ENCODE measurements at regions not wholly inside any gene's neighbourhood (a gene's known extent, or its start where the extent isn't known, plus 50 kb on each side); places are given as distances from the start of the nearest gene placed in this dataset.

DNA sequence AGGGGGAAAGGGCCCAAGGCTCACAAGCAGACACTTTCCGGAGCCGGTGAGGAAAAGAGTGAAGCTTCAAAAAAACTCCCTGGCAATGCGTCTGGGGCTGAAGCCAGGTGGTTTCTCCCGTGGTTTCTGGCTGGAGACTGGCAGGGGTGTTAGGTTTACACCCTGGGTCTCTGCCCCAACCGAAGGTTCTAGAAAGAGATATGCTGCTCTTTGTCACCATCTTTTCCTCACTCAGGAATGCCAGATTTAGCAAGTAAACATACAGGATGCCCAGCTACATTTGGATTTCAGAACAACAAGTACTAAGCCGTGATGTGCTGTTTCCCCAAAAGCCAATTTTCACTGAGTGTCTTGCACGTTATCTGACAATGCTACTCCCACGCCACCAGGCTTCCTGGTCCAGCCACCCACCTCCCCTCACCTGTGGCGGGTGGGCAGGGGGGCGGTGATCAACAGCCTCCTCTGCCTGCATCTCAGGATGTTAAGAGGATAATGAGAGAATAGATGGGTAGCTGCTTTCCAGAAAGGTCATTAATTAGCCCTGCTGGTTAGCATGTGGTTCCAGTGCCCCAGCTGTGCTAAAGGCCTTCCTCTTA lies 69.6 kb upstream of the OLIG2 start:
- no peaks in the 10 kb centered on the region for H3K4me1 ChIP-seq
- Mint-ChIP-seq H3K4me1 (ENCODE audit: low read depth, unreplicated experiment) (no peaks in the 10 kb centered on the region), H3K27ac (ENCODE audit: unreplicated experiment) (no peak overlapping the region), H3K4me3 (ENCODE audit: unreplicated experiment) (no peak overlapping the region), H3K36me3 (ENCODE audit: insufficient read depth, unreplicated experiment) (no peaks in the 10 kb centered on the region), H3K27me3 (ENCODE audit: insufficient read depth, unreplicated experiment) (peaks cover 47% of the 10 kb centered on the region), H3K9me3 (ENCODE audit: unreplicated experiment) (no peaks in the 10 kb centered on the region)
- intact Hi-C loops (cut with micrococcal nuclease; ENCODE audit: unreplicated experiment), result loop anchor here (10.0 kb wide), 1 partner anchor 319 kb away; no protein-coding TSS in a partner anchor
- POLR2A ChIA-PET, result no interaction called here
- peaks cover 1% of the 10 kb centered on the region; the same call in 1 of the 2 replicates for H3K27me3 ChIP-seq (replicated peaks; ENCODE audit: control insufficient read depth, insufficient read depth, low read length)
- H3K9me3 ChIP-seq, result no peaks in the 10 kb centered on the region; the same call in 1 of the 2 replicates
- H3K4me3 ChIP-seq (ENCODE audit: low read depth, low read length), result no peak overlapping the region
- no TSS peak for BruUV-seq (replicated peaks)
- TF ChIP-seq, protein P1, sequence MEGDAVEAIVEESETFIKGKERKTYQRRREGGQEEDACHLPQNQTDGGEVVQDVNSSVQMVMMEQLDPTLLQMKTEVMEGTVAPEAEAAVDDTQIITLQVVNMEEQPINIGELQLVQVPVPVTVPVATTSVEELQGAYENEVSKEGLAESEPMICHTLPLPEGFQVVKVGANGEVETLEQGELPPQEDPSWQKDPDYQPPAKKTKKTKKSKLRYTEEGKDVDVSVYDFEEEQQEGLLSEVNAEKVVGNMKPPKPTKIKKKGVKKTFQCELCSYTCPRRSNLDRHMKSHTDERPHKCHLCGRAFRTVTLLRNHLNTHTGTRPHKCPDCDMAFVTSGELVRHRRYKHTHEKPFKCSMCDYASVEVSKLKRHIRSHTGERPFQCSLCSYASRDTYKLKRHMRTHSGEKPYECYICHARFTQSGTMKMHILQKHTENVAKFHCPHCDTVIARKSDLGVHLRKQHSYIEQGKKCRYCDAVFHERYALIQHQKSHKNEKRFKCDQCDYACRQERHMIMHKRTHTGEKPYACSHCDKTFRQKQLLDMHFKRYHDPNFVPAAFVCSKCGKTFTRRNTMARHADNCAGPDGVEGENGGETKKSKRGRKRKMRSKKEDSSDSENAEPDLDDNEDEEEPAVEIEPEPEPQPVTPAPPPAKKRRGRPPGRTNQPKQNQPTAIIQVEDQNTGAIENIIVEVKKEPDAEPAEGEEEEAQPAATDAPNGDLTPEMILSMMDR (IDR thresholded peaks at IDR 0.05; ENCODE audit: insufficient read depth in 1 of 2, low read depth in 1 of 2, low read length in 1 of 2, severe bottlenecking in 1 of 2, unreplicated experiment in 1 of 2), result no peak
- CTCF ChIA-PET, result no interaction called here
- no peaks in the 10 kb centered on the region for H3K36me3 ChIP-seq (ENCODE audit: control insufficient read depth, insufficient read depth, low read length)
- no peak for DNase-seq

DNA sequence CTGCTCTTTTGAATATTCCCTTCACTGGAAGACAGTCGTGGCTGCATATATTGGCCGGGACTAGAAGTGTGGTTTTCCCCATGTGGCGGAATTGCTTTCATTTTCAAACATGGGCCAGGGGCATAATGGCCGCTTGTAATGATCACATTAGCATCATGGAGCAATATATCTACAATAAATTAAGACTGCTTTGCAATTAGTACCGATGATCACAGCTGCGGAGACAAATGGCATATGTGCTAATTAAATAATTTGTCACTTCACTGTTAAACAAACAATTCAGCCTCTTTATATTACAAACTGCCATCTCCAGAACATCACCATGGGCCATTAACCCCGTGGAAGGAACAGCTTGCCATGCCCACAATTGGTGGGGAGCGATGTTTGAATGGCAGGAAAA lies 68.2 kb upstream of the OLIG2 start:
- no peaks in the 10 kb centered on the region for H3K4me1 ChIP-seq
- no TSS peak for BruUV-seq (replicated peaks)
- DNase-seq, result no peak
- Mint-ChIP-seq H3K27me3 (ENCODE audit: insufficient read depth, unreplicated experiment) (peaks cover 41% of the 10 kb centered on the region), H3K27ac (ENCODE audit: unreplicated experiment) (no peak overlapping the region), H3K4me3 (ENCODE audit: unreplicated experiment) (no peak overlapping the region), H3K9me3 (ENCODE audit: unreplicated experiment) (no peaks in the 10 kb centered on the region), H3K4me1 (ENCODE audit: low read depth, unreplicated experiment) (no peaks in the 10 kb centered on the region), H3K36me3 (ENCODE audit: insufficient read depth, unreplicated experiment) (no peaks in the 10 kb centered on the region)
- intact Hi-C loops (cut with micrococcal nuclease; ENCODE audit: unreplicated experiment), result loop anchor here (10.0 kb wide), 1 partner anchor 317 kb away; no protein-coding TSS in a partner anchor
- no peak overlapping the region for H3K4me3 ChIP-seq (ENCODE audit: low read depth, low read length)
- peaks cover 1% of the 10 kb centered on the region; the same call in 1 of the 2 replicates for H3K27me3 ChIP-seq (replicated peaks; ENCODE audit: control insufficient read depth, insufficient read depth, low read length)
- ChIA-PET POLR2A (no interaction called here), CTCF (no interaction called here)
- no peaks in the 10 kb centered on the region; the same call in 1 of the 2 replicates for H3K9me3 ChIP-seq
- H3K36me3 ChIP-seq (ENCODE audit: control insufficient read depth, insufficient read depth, low read length), result no peaks in the 10 kb centered on the region
- TF ChIP-seq, protein P1 (IDR thresholded peaks at IDR 0.05; ENCODE audit: insufficient read depth in 1 of 2, low read depth in 1 of 2, low read length in 1 of 2, severe bottlenecking in 1 of 2, unreplicated experiment in 1 of 2), result no peak

DNA sequence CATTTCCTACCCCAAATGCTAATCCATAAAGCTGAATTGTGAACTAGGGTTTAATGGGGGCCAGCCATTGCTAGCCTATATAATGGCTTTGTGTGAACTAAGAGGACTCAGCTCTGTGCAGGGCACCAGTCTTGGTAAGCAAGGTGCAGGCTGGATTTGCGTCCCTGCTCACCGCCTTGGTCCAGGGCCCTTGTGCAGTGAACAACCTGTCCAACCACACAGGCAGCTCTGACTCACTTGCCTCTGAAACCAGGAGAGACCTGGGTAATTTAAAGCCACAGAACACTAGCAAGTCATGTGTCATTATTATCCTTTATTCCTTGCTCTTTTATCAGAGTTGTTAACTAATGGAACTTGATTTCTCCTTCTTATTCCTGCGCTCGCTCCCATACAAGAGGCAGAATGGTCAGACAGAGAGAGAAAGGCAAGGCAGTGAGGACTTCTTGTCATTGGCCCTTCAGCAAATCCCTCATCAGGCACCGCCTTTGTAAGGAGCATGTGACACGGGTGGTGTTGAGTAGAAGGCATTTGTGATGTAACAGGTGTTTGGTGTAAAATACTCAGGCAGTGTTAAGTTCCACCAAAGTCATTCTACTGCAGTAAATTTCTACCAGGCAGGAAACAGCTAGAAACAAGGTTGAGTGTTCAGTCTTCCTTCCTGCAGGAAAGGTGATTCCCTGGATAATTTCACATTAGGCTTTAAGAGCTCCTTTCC lies 67.3 kb upstream of the OLIG2 start:
- ChIA-PET CTCF (no interaction called here), POLR2A (no interaction called here)
- no peak overlapping the region for H3K4me3 ChIP-seq (ENCODE audit: low read depth, low read length)
- H3K36me3 ChIP-seq (ENCODE audit: control insufficient read depth, insufficient read depth, low read length), result no peaks in the 10 kb centered on the region
- Mint-ChIP-seq H3K27ac (ENCODE audit: unreplicated experiment) (no peak overlapping the region), H3K9me3 (ENCODE audit: unreplicated experiment) (no peaks in the 10 kb centered on the region), H3K4me1 (ENCODE audit: low read depth, unreplicated experiment) (no peaks in the 10 kb centered on the region), H3K27me3 (ENCODE audit: insufficient read depth, unreplicated experiment) (peaks cover 39% of the 10 kb centered on the region), H3K4me3 (ENCODE audit: unreplicated experiment) (no peak overlapping the region), H3K36me3 (ENCODE audit: insufficient read depth, unreplicated experiment) (no peaks in the 10 kb centered on the region)
- intact Hi-C loops (cut with micrococcal nuclease; ENCODE audit: unreplicated experiment), result loop anchor here (10.0 kb wide), 1 partner anchor 316 kb away; no protein-coding TSS in a partner anchor
- H3K4me1 ChIP-seq, result no peaks in the 10 kb centered on the region
- TF ChIP-seq, protein P1 (IDR thresholded peaks at IDR 0.05; ENCODE audit: insufficient read depth in 1 of 2, low read depth in 1 of 2, low read length in 1 of 2, severe bottlenecking in 1 of 2, unreplicated experiment in 1 of 2), result no peak
- no TSS peak for BruUV-seq (replicated peaks)
- no peaks in the 10 kb centered on the region; the same call in 1 of the 2 replicates for H3K9me3 ChIP-seq
- no peak for DNase-seq
- peaks cover 1% of the 10 kb centered on the region; the same call in 1 of the 2 replicates for H3K27me3 ChIP-seq (replicated peaks; ENCODE audit: control insufficient read depth, insufficient read depth, low read length)
